ENCODE measurements at regions not wholly inside any gene's neighbourhood (a gene's known extent, or its start where the extent isn't known, plus 50 kb on each side); places are given as distances from the start of the nearest gene placed in this dataset.
"Not testable (repeated sequence)": the region's sequence is repeated elsewhere in the genome, so short reads cannot be mapped to it uniquely, and the experiment has no call there.

DNA sequence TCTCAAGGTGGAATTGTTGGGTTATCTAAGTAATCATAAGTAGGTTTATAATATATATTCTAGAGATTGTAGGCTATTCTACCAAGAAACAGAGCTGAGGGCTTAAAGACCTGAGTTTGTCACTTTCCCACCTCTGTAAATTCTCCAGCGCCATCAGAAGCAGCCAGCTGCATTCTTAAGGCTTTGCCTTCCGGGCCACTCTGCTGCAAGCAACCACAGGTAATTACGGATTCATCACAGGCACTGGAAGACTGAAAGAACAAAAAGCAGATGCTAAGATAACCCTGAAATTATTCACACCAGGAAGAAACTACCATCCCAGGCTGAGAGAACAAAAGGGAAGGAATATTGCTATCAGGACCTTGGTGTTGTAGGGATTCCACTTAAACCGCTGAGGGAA is 137.8 kb upstream of the JCAD start:
- H3K4me3 Mint-ChIP-seq, result no peak overlapping the region

DNA sequence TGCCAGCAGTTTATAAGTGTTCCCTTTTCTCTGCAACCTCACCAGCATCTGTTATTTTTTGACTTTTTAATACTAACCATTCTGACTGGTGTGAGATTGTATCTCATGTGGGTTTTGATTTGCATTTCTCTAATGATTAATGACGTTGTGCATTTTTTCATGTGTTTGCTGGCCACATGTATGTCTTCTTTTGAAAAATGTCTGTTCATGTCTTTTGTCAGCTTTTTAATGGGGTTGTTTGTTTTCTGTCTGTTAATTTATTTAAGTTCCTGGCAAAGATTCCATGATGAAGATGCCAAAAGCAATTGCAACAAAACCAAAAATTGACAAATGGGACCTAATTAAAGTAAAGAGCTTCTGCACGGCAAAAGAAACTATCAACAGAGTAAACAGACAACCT is 137.2 kb upstream of the JCAD start:
- not testable (repeated sequence) for DNase-seq (ENCODE audit: extremely low spot score, unreplicated experiment); H3K4me3 Mint-ChIP-seq; H3K27ac Mint-ChIP-seq; H3K36me3 Mint-ChIP-seq; H3K4me1 Mint-ChIP-seq (ENCODE audit: unreplicated experiment); H3K27me3 Mint-ChIP-seq
- peaks cover 15% of the 10 kb centered on the region for H3K9me3 Mint-ChIP-seq

More for the DNA sequence above, 137.8 kb upstream of the JCAD start:
- Mint-ChIP-seq H3K27me3 (no peaks in the 10 kb centered on the region), H3K9me3 (peaks cover 15% of the 10 kb centered on the region), H3K27ac (no peak overlapping the region), H3K36me3 (no peaks in the 10 kb centered on the region), H3K4me1 (ENCODE audit: unreplicated experiment) (no peaks in the 10 kb centered on the region)
- TF ChIP-seq, protein P1, sequence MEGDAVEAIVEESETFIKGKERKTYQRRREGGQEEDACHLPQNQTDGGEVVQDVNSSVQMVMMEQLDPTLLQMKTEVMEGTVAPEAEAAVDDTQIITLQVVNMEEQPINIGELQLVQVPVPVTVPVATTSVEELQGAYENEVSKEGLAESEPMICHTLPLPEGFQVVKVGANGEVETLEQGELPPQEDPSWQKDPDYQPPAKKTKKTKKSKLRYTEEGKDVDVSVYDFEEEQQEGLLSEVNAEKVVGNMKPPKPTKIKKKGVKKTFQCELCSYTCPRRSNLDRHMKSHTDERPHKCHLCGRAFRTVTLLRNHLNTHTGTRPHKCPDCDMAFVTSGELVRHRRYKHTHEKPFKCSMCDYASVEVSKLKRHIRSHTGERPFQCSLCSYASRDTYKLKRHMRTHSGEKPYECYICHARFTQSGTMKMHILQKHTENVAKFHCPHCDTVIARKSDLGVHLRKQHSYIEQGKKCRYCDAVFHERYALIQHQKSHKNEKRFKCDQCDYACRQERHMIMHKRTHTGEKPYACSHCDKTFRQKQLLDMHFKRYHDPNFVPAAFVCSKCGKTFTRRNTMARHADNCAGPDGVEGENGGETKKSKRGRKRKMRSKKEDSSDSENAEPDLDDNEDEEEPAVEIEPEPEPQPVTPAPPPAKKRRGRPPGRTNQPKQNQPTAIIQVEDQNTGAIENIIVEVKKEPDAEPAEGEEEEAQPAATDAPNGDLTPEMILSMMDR (conservative IDR thresholded peaks at IDR 0.05), result no peak
- no peak for DNase-seq (ENCODE audit: extremely low spot score, unreplicated experiment)

DNA sequence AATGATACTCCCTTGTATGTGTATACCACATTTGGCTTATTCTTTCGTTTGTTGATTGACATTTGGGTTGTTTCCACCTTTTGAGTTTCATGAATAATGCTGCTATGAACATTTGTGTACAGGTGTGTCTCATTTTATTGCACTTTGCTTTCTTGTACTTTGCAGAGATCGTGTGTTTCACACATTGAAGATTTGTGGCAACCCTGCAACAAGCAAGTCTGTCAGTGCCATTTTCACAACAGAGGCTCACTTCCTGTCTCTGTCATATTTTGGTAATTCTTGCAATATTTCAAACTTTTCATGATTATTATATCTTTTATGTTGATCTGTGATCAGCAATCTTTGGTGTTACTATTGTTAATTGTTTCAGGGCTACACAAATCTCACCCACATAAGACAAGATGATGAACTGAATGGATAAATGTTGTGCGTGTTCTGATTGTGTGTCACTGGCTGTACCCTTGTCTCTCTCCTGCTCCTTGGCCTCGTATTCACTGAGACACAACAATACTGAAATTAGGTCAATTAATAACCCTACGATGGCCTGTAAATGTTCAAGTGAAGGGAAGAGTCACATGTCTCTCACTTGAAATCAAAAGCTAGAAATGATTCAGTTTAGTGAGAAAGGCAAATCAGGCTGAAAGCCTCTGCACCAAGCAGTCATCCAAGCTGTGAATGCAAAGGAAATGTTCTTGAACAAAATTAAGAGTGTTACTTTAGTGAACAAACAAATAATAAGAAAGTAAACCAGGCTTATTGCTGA is 133.6 kb upstream of the JCAD start:
- Mint-ChIP-seq H3K27ac (no peak overlapping the region), H3K36me3 (no peaks in the 10 kb centered on the region), H3K4me1 (ENCODE audit: unreplicated experiment) (peaks cover 20% of the 10 kb centered on the region), H3K4me3 (no peak overlapping the region), H3K9me3 (peaks cover 8% of the 10 kb centered on the region), H3K27me3 (no peaks in the 10 kb centered on the region)
- TF ChIP-seq, protein P1 (conservative IDR thresholded peaks at IDR 0.05), result no peak
- no peak for DNase-seq (ENCODE audit: extremely low spot score, unreplicated experiment)

DNA sequence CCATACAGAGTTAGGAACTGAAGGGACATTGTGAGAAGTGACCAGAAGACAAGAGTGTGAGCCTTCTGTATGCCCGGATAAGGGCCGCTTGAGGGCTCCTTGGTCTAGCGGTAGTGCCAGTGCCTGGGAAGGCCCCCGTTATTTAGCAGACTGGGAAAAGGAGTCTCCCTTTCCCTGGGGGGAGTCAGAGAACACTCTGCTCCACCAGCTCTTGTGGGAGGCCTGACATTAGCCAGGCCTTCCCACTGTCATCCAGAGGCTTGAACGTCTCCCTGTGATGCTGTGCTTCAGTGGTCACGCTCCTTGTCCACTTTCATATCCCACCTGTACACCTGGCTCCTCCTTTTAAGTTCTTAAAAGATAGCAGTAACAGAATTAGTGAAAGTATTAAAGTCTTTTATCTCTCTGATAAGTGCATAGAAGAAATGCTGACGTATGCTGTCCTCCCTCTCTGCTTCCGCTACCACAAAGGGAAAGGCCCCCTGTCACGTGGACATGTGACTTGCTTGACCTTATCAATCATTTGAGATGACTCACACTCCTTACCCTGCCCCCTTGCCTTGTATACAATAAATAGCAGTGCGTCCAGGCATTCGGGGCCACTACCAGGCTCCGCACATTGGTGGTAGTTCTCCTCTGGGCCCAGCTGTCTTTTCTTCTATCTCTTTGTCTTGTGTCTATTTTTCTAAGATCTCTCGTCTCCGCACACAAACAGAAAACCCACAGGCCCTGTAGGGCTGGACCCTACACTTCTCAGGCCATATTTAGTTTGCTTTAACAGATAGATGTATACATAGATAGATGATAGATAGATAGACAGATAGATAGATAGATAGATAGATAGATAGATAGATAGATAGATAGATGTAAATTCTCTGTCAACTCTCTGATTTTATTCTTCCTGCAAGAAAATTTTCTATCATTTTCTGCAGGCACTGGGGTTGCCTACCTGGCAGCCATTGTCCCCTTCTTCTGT is 131.5 kb upstream of the JCAD start:
- H3K4me1 Mint-ChIP-seq (ENCODE audit: unreplicated experiment), result peaks cover 26% of the 10 kb centered on the region
- peaks cover 8% of the 10 kb centered on the region for H3K9me3 Mint-ChIP-seq
- no peaks in the 10 kb centered on the region for H3K27me3 Mint-ChIP-seq
- H3K36me3 Mint-ChIP-seq, result no peaks in the 10 kb centered on the region
- no peak for DNase-seq (ENCODE audit: extremely low spot score, unreplicated experiment)
- H3K27ac Mint-ChIP-seq, result peak overlapping the region; percentile 26
- H3K4me3 Mint-ChIP-seq, result no peak overlapping the region
- TF ChIP-seq, protein P1 (conservative IDR thresholded peaks at IDR 0.05), result no peak

DNA sequence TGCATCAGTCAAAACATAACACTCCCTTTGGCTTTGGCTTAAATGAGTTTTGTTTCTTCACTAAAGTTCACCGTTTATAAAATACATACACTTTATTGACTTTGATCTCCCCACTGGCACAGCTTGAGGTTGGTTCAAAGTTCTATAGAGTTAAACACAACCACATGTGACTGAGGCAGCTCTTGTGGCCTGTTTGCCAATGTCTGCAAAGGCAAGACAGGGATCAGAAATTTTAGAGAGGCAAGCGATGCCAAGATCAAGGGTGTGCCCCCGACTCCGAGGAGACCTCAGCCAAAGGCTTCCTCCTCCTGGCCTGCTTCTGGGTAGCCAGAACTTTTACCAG is 129.8 kb upstream of the JCAD start:
- no peak overlapping the region for H3K27ac Mint-ChIP-seq
- H3K27me3 Mint-ChIP-seq, result no peaks in the 10 kb centered on the region
- no peaks in the 10 kb centered on the region for H3K36me3 Mint-ChIP-seq
- peaks cover 27% of the 10 kb centered on the region for H3K4me1 Mint-ChIP-seq (ENCODE audit: unreplicated experiment)
- H3K4me3 Mint-ChIP-seq, result no peak overlapping the region
- no peak for DNase-seq (ENCODE audit: extremely low spot score, unreplicated experiment)
- H3K9me3 Mint-ChIP-seq, result peaks cover 8% of the 10 kb centered on the region
- TF ChIP-seq, protein P1 (conservative IDR thresholded peaks at IDR 0.05), result no peak

All from type B pancreatic cell (in vitro differentiated cells).